Adipocyte (in vitro differentiated cells): ENCODE measurements at regions not wholly inside any gene's neighbourhood (a gene's known extent, or its start where the extent isn't known, plus 50 kb on each side); places are given as distances from the start of the nearest gene placed in this dataset.

Experiments used
- DNase-seq: peaks from one replicate; pipeline ENCODE4 v3.0.0-alpha.2; 2015; ENCODE audit warnings: low read depth
- H3K27me3 ChIP-seq: replicated peaks from 2 replicates; pipeline ENCODE4 v1.7.0; 2013; ENCODE audit warnings: mild to moderate bottlenecking, low read length, moderate library complexity; ENCODE audit not compliant: control insufficient read depth, insufficient read depth
- H3K36me3 ChIP-seq: 2 replicates; pipeline ENCODE4 v1.7.0; 2013; ENCODE audit warnings: low read length, mild to moderate bottlenecking, moderate library complexity; ENCODE audit not compliant: control insufficient read depth, insufficient read depth, severe bottlenecking
- H3K4me1 ChIP-seq: 2 replicates; pipeline ENCODE4 v1.7.0; 2013; ENCODE audit warnings: mild to moderate bottlenecking, low read length, moderate library complexity; ENCODE audit not compliant: control insufficient read depth, insufficient read depth
- H3K4me3 ChIP-seq: 2 replicates; pipeline ENCODE4 v1.7.0; 2013; ENCODE audit warnings: mild to moderate bottlenecking, low read length, moderate library complexity
- H3K9ac ChIP-seq: 2 replicates; pipeline ENCODE4 v1.7.0; 2013; ENCODE audit warnings: mild to moderate bottlenecking, low read length, moderate library complexity
- H3K9me3 ChIP-seq: 2 replicates; pipeline ENCODE4 v1.7.0; 2013; ENCODE audit warnings: mild to moderate bottlenecking, low read length, moderate library complexity; ENCODE audit not compliant: control insufficient read depth

DNA sequence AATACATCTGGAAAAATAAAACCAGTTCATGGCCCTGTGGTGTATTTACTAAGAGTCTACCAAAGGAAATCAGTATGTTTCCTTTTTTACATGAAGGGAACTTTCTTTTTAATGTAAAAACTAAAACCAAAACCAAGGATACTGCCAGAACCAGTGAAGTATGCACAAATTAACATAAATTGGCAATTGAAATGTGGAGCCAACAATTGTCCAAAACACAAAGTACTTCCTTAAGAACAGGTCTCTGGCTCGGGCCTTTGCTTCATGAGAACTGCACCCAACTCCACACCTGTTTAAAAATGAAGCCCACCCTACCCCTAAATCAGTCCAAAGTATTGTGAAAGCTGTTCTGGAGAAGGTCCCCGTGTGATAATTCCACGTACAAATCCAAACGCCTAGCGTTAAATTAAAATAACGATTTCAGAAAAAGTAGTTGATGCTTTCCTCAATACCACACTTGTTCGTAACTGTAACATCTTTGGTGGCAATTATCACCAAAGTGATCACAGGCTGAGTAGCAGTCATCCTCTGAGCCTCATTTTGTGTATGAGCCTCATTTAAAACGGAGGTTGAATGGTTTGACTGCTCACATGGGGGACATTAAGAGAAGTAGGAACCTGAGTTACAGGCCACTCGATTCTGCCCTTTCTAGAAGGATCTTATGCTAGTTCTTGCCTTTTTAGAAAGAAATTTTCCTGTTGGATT is 93.0 kb downstream of the GEMIN8 start:
- no peaks in the 10 kb centered on the region for H3K36me3 ChIP-seq
- H3K4me3 ChIP-seq = no peak overlapping the region
- peaks cover 50% of the 10 kb centered on the region for H3K27me3 ChIP-seq
- DNase-seq = no peak
- H3K9ac ChIP-seq = no peak overlapping the region
- no peaks in the 10 kb centered on the region for H3K4me1 ChIP-seq
- H3K9me3 ChIP-seq = no peaks in the 10 kb centered on the region

- Histone ChIP-seq H3K36me3 (no peaks in the 10 kb centered on the region), H3K4me1 (no peaks in the 10 kb centered on the region), H3K27me3 (peaks cover 36% of the 10 kb centered on the region), H3K4me3 (no peak overlapping the region), H3K9me3 (peaks cover under 1% of the 10 kb centered on the region), H3K9ac (no peak overlapping the region)
- no peak for DNase-seq
Measured at GRCh38 chrX:13934731-13935130, 95.0 kb downstream of the GEMIN8 start.

DNA sequence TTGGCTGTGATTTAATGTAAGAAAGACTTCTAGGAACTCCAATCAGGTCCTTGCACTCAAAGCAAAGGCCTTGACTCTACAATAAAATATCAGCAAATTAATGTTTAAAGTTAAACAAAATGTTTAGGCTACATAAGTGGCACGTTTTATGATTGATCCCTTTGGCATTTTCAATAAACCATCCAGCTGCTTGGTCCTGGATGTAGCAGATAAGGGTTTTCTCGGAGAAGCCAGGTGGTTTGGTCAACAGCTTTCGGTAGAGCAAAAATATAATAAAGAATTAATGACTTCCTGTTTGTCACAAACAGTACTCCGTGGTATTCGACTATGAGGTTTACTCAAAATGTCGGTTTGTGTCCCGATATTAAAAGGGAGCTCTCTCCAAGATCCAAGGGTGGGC is 95.8 kb downstream of the GEMIN8 start:
- Histone ChIP-seq H3K4me3 (no peak overlapping the region), H3K4me1 (no peaks in the 10 kb centered on the region), H3K9me3 (peaks cover 4% of the 10 kb centered on the region), H3K36me3 (no peaks in the 10 kb centered on the region), H3K27me3 (peaks cover 31% of the 10 kb centered on the region), H3K9ac (no peak overlapping the region)
- no peak for DNase-seq

DNA sequence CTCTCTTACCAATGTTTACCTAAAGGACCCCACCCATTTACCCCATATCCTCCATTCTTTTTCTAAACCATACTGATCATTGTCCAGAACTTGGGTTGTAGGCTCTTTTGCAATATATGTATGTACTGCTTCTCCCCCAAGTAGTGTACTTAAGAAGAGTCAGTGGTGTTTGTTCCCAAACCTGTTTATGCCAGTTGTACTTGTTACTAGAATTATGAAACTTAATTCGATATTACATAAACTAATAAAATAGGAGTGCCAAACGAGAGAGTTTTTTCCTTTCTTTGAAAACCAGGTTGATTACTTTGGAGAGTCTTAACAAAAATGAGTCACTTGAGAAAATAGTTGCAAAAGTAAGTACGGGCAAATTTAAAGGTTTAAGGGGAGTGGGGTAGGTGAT is 96.3 kb downstream of the GEMIN8 start:
- no peaks in the 10 kb centered on the region for H3K4me1 ChIP-seq
- H3K9ac ChIP-seq = no peak overlapping the region
- no peak overlapping the region for H3K4me3 ChIP-seq
- H3K36me3 ChIP-seq = no peaks in the 10 kb centered on the region
- DNase-seq = no peak
- H3K9me3 ChIP-seq = peaks cover 4% of the 10 kb centered on the region
- H3K27me3 ChIP-seq = peaks cover 31% of the 10 kb centered on the region

DNA sequence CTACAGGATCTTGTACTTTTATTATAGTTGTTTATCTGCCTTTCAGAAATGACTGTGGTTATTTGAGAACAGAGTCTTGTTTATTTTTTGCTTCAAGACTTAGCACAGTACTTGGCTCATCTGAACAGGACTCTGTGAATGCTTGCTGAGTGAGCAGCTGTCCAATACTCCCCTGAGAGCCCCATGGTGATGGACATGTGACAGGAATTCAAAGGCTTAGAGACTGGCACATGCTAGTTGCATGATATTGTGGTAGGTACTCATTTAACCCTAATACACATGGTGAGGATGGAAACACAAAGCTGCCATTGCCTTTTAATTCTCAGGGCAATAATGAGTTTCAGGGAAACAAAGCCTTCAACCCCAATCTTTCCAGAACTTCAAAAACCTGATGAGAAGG is 97.3 kb downstream of the GEMIN8 start:
- Histone ChIP-seq H3K36me3 (no peaks in the 10 kb centered on the region), H3K27me3 (peaks cover 27% of the 10 kb centered on the region), H3K9me3 (peaks cover 4% of the 10 kb centered on the region), H3K4me3 (no peak overlapping the region), H3K4me1 (no peaks in the 10 kb centered on the region), H3K9ac (no peak overlapping the region)
- DNase-seq = no peak

DNA sequence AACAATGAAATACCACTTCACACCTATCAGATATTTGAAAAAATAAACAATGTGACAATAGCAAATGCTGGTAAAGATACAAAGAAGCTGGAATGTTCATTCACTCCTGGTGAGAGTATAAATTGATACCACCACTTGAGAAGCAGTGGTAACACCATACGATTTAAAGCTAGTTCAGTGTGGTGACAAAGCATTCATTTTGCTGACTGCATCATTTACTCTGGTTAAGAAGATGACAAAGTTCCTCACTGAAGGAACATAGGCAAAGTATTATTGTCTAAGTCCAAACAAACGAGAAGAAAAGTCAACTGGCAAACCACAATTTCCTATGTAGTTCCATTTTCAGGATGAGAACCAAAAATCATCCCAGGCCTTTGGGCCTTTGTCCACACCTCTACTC is 102.5 kb downstream of the GEMIN8 start:
- Histone ChIP-seq H3K27me3 (peaks cover 24% of the 10 kb centered on the region), H3K4me1 (no peaks in the 10 kb centered on the region), H3K4me3 (no peak overlapping the region), H3K9ac (no peak overlapping the region), H3K9me3 (peaks cover 4% of the 10 kb centered on the region), H3K36me3 (no peaks in the 10 kb centered on the region)
- no peak for DNase-seq

GRCh38 chrX:13923845-13924244 is 105.8 kb downstream of the GEMIN8 start:
- Histone ChIP-seq H3K4me3 (no peak overlapping the region), H3K36me3 (no peaks in the 10 kb centered on the region), H3K27me3 (peaks cover 33% of the 10 kb centered on the region), H3K4me1 (no peaks in the 10 kb centered on the region), H3K9me3 (no peaks in the 10 kb centered on the region), H3K9ac (no peak overlapping the region)
- no peak for DNase-seq

- H3K9ac ChIP-seq = no peak overlapping the region
- H3K4me3 ChIP-seq = no peak overlapping the region
- peaks cover 35% of the 10 kb centered on the region for H3K27me3 ChIP-seq
- no peaks in the 10 kb centered on the region for H3K4me1 ChIP-seq
- no peaks in the 10 kb centered on the region for H3K36me3 ChIP-seq
- H3K9me3 ChIP-seq = no peaks in the 10 kb centered on the region
- no peak for DNase-seq
Measured at GRCh38 chrX:13923289-13923688, 106.4 kb upstream of the GPM6B start.

- H3K4me3 ChIP-seq = no peak overlapping the region
- no peak for DNase-seq
- H3K9me3 ChIP-seq = no peaks in the 10 kb centered on the region
- peaks cover 28% of the 10 kb centered on the region for H3K27me3 ChIP-seq
- no peak overlapping the region for H3K9ac ChIP-seq
- no peaks in the 10 kb centered on the region for H3K36me3 ChIP-seq
- no peaks in the 10 kb centered on the region for H3K4me1 ChIP-seq
Measured at GRCh38 chrX:13917507-13917906, 100.6 kb upstream of the GPM6B start.

DNA sequence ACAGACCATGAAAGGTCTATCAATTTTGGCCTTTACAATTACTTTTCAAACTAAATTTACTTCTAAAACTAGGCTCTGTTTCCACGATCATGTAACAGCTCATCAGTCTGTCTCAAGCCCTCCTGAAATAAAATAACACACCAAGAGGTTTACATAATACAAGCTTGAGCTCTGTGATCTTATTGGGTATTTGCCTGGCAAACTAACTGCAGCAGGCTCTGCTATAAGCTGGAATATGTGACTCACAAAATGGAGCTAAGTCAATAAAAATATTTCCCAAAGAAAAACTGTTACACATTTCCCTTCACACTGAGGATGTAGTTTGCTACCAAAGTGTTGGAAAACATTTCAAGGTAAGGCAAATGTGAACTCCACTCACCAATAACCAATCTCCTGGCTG is 94.7 kb upstream of the GPM6B start:
- H3K36me3 ChIP-seq = no peaks in the 10 kb centered on the region
- DNase-seq = peak; percentile 50
- H3K27me3 ChIP-seq = peaks cover 7% of the 10 kb centered on the region

GRCh38 chrX:13906093-13906492 is 89.2 kb upstream of the GPM6B start:
- Histone ChIP-seq H3K9me3 (no peaks in the 10 kb centered on the region), H3K4me3 (no peak overlapping the region), H3K4me1 (no peaks in the 10 kb centered on the region), H3K27me3 (peaks cover 9% of the 10 kb centered on the region), H3K36me3 (no peaks in the 10 kb centered on the region), H3K9ac (no peak overlapping the region)
- DNase-seq = no peak

More for the DNA sequence above, 94.7 kb upstream of the GPM6B start:
- Histone ChIP-seq H3K4me3 (no peak overlapping the region), H3K9ac (no peak overlapping the region), H3K9me3 (no peaks in the 10 kb centered on the region), H3K4me1 (no peaks in the 10 kb centered on the region)

DNA sequence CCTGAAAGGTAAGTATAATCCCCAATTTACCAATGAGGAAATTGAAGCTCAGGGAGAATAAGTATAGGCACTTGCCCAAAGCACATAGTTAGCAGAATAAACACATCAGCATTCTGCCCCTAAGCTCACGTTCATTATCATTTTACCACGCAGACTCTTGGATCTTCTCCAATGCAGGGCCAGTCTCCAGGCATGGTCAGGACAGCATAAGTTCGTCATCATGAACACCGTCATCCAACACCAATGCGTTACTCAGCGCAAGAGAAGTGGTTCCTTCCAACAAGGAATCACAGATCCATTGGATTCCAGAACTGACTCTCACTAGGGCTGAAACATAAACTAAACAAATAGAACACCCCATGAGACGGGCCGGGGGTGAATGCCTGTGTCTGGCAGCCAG is 86.5 kb upstream of the GPM6B start:
- Histone ChIP-seq H3K36me3 (no peaks in the 10 kb centered on the region), H3K9ac (no peak overlapping the region), H3K27me3 (peaks cover 9% of the 10 kb centered on the region), H3K4me1 (peaks cover 4% of the 10 kb centered on the region), H3K9me3 (no peaks in the 10 kb centered on the region), H3K4me3 (no peak overlapping the region)
- no peak for DNase-seq
